ENCODE measurements at regions not wholly inside any gene's neighbourhood (a gene's known extent, or its start where the extent isn't known, plus 50 kb on each side); places are given as distances from the start of the nearest gene placed in this dataset.

- Histone ChIP-seq H3K27me3 (ENCODE audit: insufficient read depth, low read length) (no peaks in the 10 kb centered on the region), H3K4me1 (ENCODE audit: insufficient read depth, low read length) (no peaks in the 10 kb centered on the region), H4K20me1 (ENCODE audit: insufficient read depth, low read length) (no peaks in the 10 kb centered on the region), H3K4me3 (ENCODE audit: insufficient read depth, low read length) (no peak overlapping the region), H3K9me3 (ENCODE audit: low read depth, low read length) (no peaks in the 10 kb centered on the region), H3K79me2 (ENCODE audit: insufficient read depth, low read length) (no peaks in the 10 kb centered on the region), H2AFZ (ENCODE audit: low read length) (no peak overlapping the region), H3K27ac (ENCODE audit: low read depth, low read length) (no peak overlapping the region), H3K4me2 (ENCODE audit: insufficient read depth, low read length) (no peak overlapping the region), H3K36me3 (ENCODE audit: insufficient read depth, low read length) (peaks cover 2% of the 10 kb centered on the region)
- TF ChIP-seq CTCF (IDR thresholded peaks at IDR 0.05; ENCODE audit: extremely low read depth, low read depth, low read length): no peak
- DNase-seq (ENCODE audit: insufficient read length, low spot score, missing footprints): no peak
Observed at GRCh38 chr6:144736763-144737162, 451.6 kb downstream of the UTRN start.

- Histone ChIP-seq H3K4me3 (ENCODE audit: insufficient read depth, low read length) (no peak overlapping the region), H3K36me3 (ENCODE audit: insufficient read depth, low read length) (no peaks in the 10 kb centered on the region), H3K4me2 (ENCODE audit: insufficient read depth, low read length) (no peak overlapping the region), H3K79me2 (ENCODE audit: insufficient read depth, low read length) (no peaks in the 10 kb centered on the region), H2AFZ (ENCODE audit: low read length) (no peak overlapping the region), H3K9me3 (ENCODE audit: low read depth, low read length) (no peaks in the 10 kb centered on the region), H4K20me1 (ENCODE audit: insufficient read depth, low read length) (no peaks in the 10 kb centered on the region), H3K4me1 (ENCODE audit: insufficient read depth, low read length) (no peaks in the 10 kb centered on the region), H3K27me3 (ENCODE audit: insufficient read depth, low read length) (no peaks in the 10 kb centered on the region), H3K27ac (ENCODE audit: low read depth, low read length) (no peak overlapping the region)
- DNase-seq (ENCODE audit: insufficient read length, low spot score, missing footprints): no peak
- TF ChIP-seq CTCF (IDR thresholded peaks at IDR 0.05; ENCODE audit: extremely low read depth, low read depth, low read length): no peak
Observed at GRCh38 chr6:144737998-144738397, 452.9 kb downstream of the UTRN start.

- H3K4me3 ChIP-seq (ENCODE audit: insufficient read depth, low read length): no peak overlapping the region
- no peaks in the 10 kb centered on the region for H3K4me1 ChIP-seq (ENCODE audit: insufficient read depth, low read length)
- H3K27me3 ChIP-seq (ENCODE audit: insufficient read depth, low read length): no peaks in the 10 kb centered on the region
- H4K20me1 ChIP-seq (ENCODE audit: insufficient read depth, low read length): no peaks in the 10 kb centered on the region
- DNase-seq (ENCODE audit: insufficient read length, low spot score, missing footprints): peak; percentile 15
- H3K9me3 ChIP-seq (ENCODE audit: low read depth, low read length): no peaks in the 10 kb centered on the region
- no peaks in the 10 kb centered on the region for H3K79me2 ChIP-seq (ENCODE audit: insufficient read depth, low read length)
- H3K27ac ChIP-seq (ENCODE audit: low read depth, low read length): no peak overlapping the region
- H3K36me3 ChIP-seq (ENCODE audit: insufficient read depth, low read length): no peaks in the 10 kb centered on the region
- no peak for TF ChIP-seq CTCF (IDR thresholded peaks at IDR 0.05; ENCODE audit: extremely low read depth, low read depth, low read length)
- no peak overlapping the region for H3K4me2 ChIP-seq (ENCODE audit: insufficient read depth, low read length)
- no peak overlapping the region for H2AFZ ChIP-seq (ENCODE audit: low read length)
Observed at GRCh38 chr6:144739873-144740272, 454.7 kb downstream of the UTRN start.

GRCh38 chr6:144741659-144742058 lies 456.5 kb downstream of the UTRN start:
- H2AFZ ChIP-seq (ENCODE audit: low read length): no peak overlapping the region
- H3K27ac ChIP-seq (ENCODE audit: low read depth, low read length): no peak overlapping the region
- no peak for TF ChIP-seq CTCF (IDR thresholded peaks at IDR 0.05; ENCODE audit: extremely low read depth, low read depth, low read length)
- H3K4me3 ChIP-seq (ENCODE audit: insufficient read depth, low read length): no peak overlapping the region
- H3K4me2 ChIP-seq (ENCODE audit: insufficient read depth, low read length): no peak overlapping the region
- no peak for DNase-seq (ENCODE audit: insufficient read length, low spot score, missing footprints)
- H3K36me3 ChIP-seq (ENCODE audit: insufficient read depth, low read length): no peaks in the 10 kb centered on the region
- H4K20me1 ChIP-seq (ENCODE audit: insufficient read depth, low read length): no peaks in the 10 kb centered on the region
- H3K79me2 ChIP-seq (ENCODE audit: insufficient read depth, low read length): no peaks in the 10 kb centered on the region
- H3K27me3 ChIP-seq (ENCODE audit: insufficient read depth, low read length): no peaks in the 10 kb centered on the region
- H3K4me1 ChIP-seq (ENCODE audit: insufficient read depth, low read length): no peaks in the 10 kb centered on the region
- no peaks in the 10 kb centered on the region for H3K9me3 ChIP-seq (ENCODE audit: low read depth, low read length)

All from osteoblast (primary cell).